CD4-positive, alpha-beta memory T cell (primary cell): ENCODE measurements at regions not wholly inside any gene's neighbourhood (a gene's known extent, or its start where the extent isn't known, plus 50 kb on each side); places are given as distances from the start of the nearest gene placed in this dataset.
"Not testable (repeated sequence)": the region's sequence is repeated elsewhere in the genome, so short reads cannot be mapped to it uniquely, and the experiment has no call there.

Experiments used
- CTCF ChIA-PET: fragments of 350-600 bp; sonication (Branson Sonifier 250); formaldehyde crosslinking; loops from one replicate; lab custom pipeline; 2021; ENCODE audit warnings: inconsistent platforms; ENCODE audit not compliant: partially characterized antibody; lab: Charles Lee
- POLR2A ChIA-PET: fragments of 350-600 bp; sonication (Branson Sonifier 250); formaldehyde crosslinking; loops from one replicate; lab custom pipeline; 2021; ENCODE audit not compliant: partially characterized antibody; lab: Charles Lee
- DNase-seq, 5 donors: peaks; one replicate each; pipeline versions ENCODE4 v3.0.0 to v3.0.0-alpha.2; 2020 to 2022; ENCODE audit warnings: mixed read lengths in 1 of 5
- H3K27ac ChIP-seq: one replicate; pipeline ENCODE4 v1.7.0; 2013; ENCODE audit warnings: low read depth, low read length
- H3K27me3 ChIP-seq: 2 replicates; pipeline ENCODE4 v1.7.0; 2013; ENCODE audit warnings: mild to moderate bottlenecking, low read length, moderate library complexity; ENCODE audit not compliant: insufficient read depth
- H3K36me3 ChIP-seq: 2 replicates; pipeline ENCODE4 v1.7.0; 2013; ENCODE audit warnings: mild to moderate bottlenecking, low read length, moderate library complexity; ENCODE audit not compliant: insufficient read depth
- H3K4me1 ChIP-seq: 2 replicates; pipeline ENCODE4 v1.7.0; 2013; ENCODE audit warnings: mild to moderate bottlenecking, low read length, moderate library complexity; ENCODE audit not compliant: insufficient read depth
- H3K4me3 ChIP-seq, 2 donors: one replicate each; pipeline ENCODE4 v1.7.0; 2013; ENCODE audit warnings: low read length in 2 of 2, mild to moderate bottlenecking in 1 of 2
- H3K9me3 ChIP-seq, 2 donors: one replicate each; pipeline ENCODE4 v1.7.0; 2013; ENCODE audit warnings: low read length in 2 of 2, control low read depth in 1 of 2; ENCODE audit not compliant: control insufficient read depth in 1 of 2
- H3K27ac Mint-ChIP-seq, 7 donors: one replicate each; pipeline ENCODE4 v1.8.0; 2020 to 2021; ENCODE audit warnings: mixed read lengths in 7 of 7, mild to moderate bottlenecking in 6 of 7, inconsistent platforms in 3 of 7, moderate library complexity in 3 of 7
- H3K27me3 Mint-ChIP-seq, 2 donors: one replicate each; pipeline ENCODE4 v1.8.0; 2020 to 2021; ENCODE audit warnings: mixed read lengths in 2 of 2
- H3K36me3 Mint-ChIP-seq, 2 donors: one replicate each; pipeline ENCODE4 v1.8.0; 2020 to 2021; ENCODE audit warnings: mixed read lengths in 2 of 2, inconsistent platforms in 1 of 2, mild to moderate bottlenecking in 1 of 2
- H3K4me1 Mint-ChIP-seq, 4 donors: one replicate each; pipeline ENCODE4 v1.8.0; 2020 to 2021; ENCODE audit warnings: mixed read lengths in 4 of 4, mild to moderate bottlenecking in 1 of 4
- H3K4me3 Mint-ChIP-seq, 8 donors: one replicate each; pipeline ENCODE4 v1.8.0; 2020 to 2021; ENCODE audit warnings: mixed read lengths in 8 of 8, mild to moderate bottlenecking in 7 of 8, moderate library complexity in 6 of 8, inconsistent platforms in 3 of 8
- H3K9me3 Mint-ChIP-seq, 8 donors: one replicate each; pipeline ENCODE4 v1.8.0; 2020 to 2021; ENCODE audit warnings: mixed read lengths in 8 of 8, mild to moderate bottlenecking in 5 of 8, inconsistent platforms in 3 of 8, moderate library complexity in 1 of 8
- intact Hi-C: fragments of 100-400 bp; cut with micrococcal nuclease; formaldehyde crosslinking; loops from one replicate; pipeline ENCODE4 v1.15.1; 2023

DNA sequence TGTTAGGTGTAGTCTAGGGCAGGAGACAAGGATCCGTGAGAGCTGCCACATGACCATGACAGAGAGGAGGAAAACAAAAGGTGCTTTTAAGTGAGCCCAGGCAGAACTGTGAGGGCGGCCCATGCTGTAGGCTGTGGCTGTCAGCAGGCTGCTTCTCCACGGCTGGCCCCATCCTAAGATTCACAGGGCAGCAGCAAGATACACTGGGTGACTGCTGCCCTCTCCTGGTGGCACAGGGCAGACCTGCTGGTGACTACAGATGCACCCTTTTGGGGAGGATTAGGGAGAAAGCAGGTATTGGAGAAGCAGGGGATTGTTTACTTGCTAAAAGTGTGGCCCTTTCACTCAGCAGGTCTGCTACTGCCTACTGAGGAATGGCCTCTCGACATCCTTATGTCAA is 112.2 kb upstream of the CCZ1B start:
- H3K36me3 Mint-ChIP-seq, POLR2A ChIA-PET: not testable (repeated sequence)
- DNase-seq: peak in 2 of 5 donors; percentile 6 to 12

DNA sequence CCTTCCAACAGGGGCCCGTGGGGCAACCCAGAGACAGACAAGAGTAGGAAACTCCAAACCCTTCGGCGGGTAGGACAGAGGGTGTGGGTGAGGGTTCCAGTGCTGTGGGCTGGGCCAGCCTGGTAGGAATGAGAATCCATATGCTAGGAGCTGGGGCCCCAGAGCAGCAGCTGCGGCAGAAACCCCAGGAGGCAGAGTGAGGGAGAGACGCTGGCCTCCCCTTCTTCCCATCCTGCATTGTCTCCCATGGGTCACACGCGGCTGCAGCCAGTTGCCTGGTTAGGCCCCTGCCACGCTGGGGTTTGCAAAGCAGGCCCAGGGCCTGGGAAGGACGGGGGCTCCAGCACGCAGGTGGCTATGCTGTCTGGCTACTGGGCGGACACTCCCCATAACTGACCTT is 113.1 kb upstream of the CCZ1B start:
- intact Hi-C loops: loop anchor here (10.0 kb wide), 1 partner anchor 614 kb away; no protein-coding TSS in a partner anchor
- H3K9me3 Mint-ChIP-seq, H3K27me3 Mint-ChIP-seq, H3K27me3 ChIP-seq, H3K4me3 ChIP-seq, H3K9me3 ChIP-seq, H3K36me3 ChIP-seq, H3K27ac Mint-ChIP-seq, H3K27ac ChIP-seq, DNase-seq, H3K36me3 Mint-ChIP-seq, H3K4me1 ChIP-seq, H3K4me1 Mint-ChIP-seq, H3K4me3 Mint-ChIP-seq, POLR2A ChIA-PET, CTCF ChIA-PET: not testable (repeated sequence)

More for the DNA sequence above, 112.2 kb upstream of the CCZ1B start:
- CTCF ChIA-PET: interaction anchor here (0.9 kb wide), 1 partner anchor 423 kb away, joined by 3 read pairs; no protein-coding TSS in a partner anchor
- H3K9me3 Mint-ChIP-seq, H3K4me3 ChIP-seq, H3K9me3 ChIP-seq, H3K4me1 Mint-ChIP-seq, H3K4me1 ChIP-seq, H3K27me3 ChIP-seq, H3K27ac ChIP-seq, H3K4me3 Mint-ChIP-seq, H3K27me3 Mint-ChIP-seq, H3K36me3 ChIP-seq: not testable (repeated sequence)
- peak overlapping the region in 1 of 7 donors; percentile 6 for H3K27ac Mint-ChIP-seq
- intact Hi-C loops: loop anchor here (10.0 kb wide), 1 partner anchor 613 kb away; no protein-coding TSS in a partner anchor

DNA sequence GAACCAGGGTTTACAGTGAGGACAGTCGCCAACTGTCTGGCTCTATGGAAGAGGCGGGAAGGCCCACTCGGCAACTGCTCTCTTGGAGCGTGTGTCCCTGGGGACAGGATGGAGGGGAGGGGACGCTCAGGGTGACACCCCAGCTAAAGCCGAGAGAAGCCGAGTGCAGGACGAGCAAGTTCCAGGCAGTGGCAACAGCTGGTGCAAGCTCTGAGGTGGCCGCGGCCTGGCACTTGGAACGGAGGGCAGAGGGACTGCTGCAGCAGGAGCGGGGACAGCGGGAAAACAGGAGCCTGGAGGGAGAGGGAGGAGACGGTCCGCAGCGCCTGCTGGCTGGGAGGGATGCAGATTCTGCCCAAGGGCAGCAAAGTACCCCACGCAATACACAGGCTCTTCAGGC is 113.8 kb upstream of the CCZ1B start:
- CTCF ChIA-PET, DNase-seq, H3K4me3 ChIP-seq, H3K27me3 ChIP-seq, H3K36me3 Mint-ChIP-seq, POLR2A ChIA-PET, H3K27ac ChIP-seq, H3K4me1 Mint-ChIP-seq, H3K4me3 Mint-ChIP-seq, H3K27me3 Mint-ChIP-seq, H3K4me1 ChIP-seq, H3K9me3 ChIP-seq, H3K9me3 Mint-ChIP-seq, H3K27ac Mint-ChIP-seq, H3K36me3 ChIP-seq: not testable (repeated sequence)
- intact Hi-C loops: loop anchor here (10.0 kb wide), 1 partner anchor 615 kb away; no protein-coding TSS in a partner anchor

DNA sequence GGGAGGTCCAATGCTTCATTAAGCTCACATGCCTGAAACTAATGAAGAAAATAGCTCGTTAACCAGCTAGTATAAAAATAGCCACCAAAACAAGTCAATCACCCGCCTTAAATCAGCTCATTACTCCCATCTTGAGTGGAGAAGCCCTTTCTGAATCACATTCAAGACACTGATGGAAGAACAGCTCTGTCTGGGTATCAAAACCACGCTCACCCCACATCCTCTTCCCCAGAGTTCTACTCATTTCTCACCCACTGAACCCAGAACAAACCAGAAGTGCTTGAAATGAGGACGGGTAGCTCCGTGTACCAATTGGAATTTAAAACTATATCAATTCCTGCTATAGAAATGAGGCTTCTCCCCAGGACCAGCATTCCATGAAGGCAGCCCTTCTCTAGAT is 120.8 kb upstream of the CCZ1B start:
- peaks cover 4 to 11% of the 10 kb centered on the region in 2 donors for H3K27me3 Mint-ChIP-seq
- H3K27ac Mint-ChIP-seq, H3K9me3 Mint-ChIP-seq, H3K4me3 ChIP-seq, H3K27me3 ChIP-seq, H3K9me3 ChIP-seq, H3K27ac ChIP-seq, H3K36me3 Mint-ChIP-seq, CTCF ChIA-PET, H3K4me1 ChIP-seq, H3K4me1 Mint-ChIP-seq, H3K4me3 Mint-ChIP-seq, POLR2A ChIA-PET, H3K36me3 ChIP-seq, DNase-seq, intact Hi-C loops: not testable (repeated sequence)

DNA sequence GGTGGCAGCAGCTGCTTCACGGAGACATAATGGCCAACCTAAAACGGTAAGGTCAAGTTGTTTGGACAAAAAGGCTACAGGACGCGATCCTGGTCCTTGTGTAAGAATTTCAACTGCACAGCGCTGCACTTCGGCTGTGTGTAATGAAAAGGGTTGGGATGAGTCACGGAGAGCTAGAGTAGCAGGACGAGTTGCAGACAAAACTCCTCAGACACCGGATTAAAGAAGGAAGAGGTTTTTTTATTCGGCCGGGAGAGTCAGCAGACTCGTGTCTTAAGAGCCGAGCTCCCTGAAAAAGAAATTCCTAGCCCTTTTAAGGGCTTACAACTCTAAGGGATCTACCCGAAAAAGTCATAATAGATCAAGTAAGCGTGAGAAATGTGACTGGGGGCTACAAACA is 124.2 kb upstream of the CCZ1B start:
- peaks cover 7 to 11% of the 10 kb centered on the region in 2 donors for H3K27me3 Mint-ChIP-seq
- DNase-seq, H3K9me3 Mint-ChIP-seq, H3K4me1 ChIP-seq, H3K27me3 ChIP-seq, CTCF ChIA-PET, H3K9me3 ChIP-seq, H3K4me3 ChIP-seq, H3K36me3 ChIP-seq, H3K27ac Mint-ChIP-seq, H3K4me1 Mint-ChIP-seq, H3K36me3 Mint-ChIP-seq, H3K27ac ChIP-seq, H3K4me3 Mint-ChIP-seq, POLR2A ChIA-PET: not testable (repeated sequence)
- intact Hi-C loops: loop anchor here (5.0 kb wide), 1 partner anchor 152 kb away; no protein-coding TSS in a partner anchor

DNA sequence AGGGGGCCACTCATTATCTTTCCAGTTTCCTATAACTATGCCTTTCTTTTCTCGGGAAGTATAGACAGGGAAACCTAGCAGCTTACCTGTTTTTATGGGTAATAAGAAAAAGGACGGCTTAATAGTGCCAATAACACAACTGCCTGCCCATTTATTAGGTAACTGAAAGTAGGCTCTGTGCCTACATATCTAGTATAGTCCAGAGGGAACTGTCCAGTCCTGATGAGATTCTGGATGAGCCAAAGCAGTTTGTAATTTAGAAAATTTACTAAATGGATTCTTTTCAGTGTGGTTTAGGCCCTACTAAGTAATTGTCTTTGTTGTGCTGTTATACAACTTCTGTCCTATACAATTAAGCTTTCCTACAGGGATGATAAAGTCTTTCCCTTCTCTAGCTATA is 125.5 kb upstream of the CCZ1B start:
- H3K27ac Mint-ChIP-seq, H3K4me1 ChIP-seq, DNase-seq, H3K27me3 ChIP-seq, H3K27ac ChIP-seq, H3K4me3 ChIP-seq, H3K36me3 ChIP-seq, H3K9me3 ChIP-seq, H3K4me1 Mint-ChIP-seq, POLR2A ChIA-PET, H3K4me3 Mint-ChIP-seq, H3K9me3 Mint-ChIP-seq, H3K36me3 Mint-ChIP-seq, H3K27me3 Mint-ChIP-seq, CTCF ChIA-PET: not testable (repeated sequence)
- intact Hi-C loops: loop anchor here (5.0 kb wide), 1 partner anchor 151 kb away; no protein-coding TSS in a partner anchor

DNA sequence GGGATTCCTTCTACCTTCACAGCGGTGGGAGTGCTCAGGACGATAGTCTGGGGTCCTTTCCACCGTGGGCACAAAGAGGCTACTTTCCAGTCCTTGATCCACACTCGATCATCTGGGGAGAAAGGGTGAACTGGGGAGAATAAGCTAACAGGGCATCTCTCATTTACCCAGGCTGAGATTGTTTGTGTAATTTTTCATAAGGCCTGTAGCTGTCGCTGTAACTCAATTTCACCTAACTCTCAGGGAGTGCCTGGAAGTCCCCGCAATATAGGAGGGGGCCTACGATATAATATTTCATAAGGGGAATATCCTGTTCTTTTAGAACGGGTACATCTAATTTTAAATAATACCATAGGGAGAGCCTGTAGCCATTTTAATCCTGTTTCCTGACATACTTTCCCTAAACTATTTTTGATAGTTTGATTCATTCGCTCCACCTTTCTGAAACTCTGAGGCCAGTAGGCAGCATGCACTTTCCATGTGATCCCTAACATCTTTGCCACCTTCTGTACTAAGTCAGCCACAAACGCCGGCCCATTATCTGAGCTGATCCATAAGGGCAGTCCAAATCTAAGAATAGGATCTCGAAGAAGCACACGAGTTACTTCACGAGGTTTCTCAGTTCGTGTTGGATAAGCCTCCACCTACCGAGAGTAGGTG is 127.2 kb upstream of the CCZ1B start:
- H3K27me3 Mint-ChIP-seq, H3K27ac ChIP-seq, H3K36me3 ChIP-seq, H3K9me3 Mint-ChIP-seq, H3K9me3 ChIP-seq, H3K4me3 ChIP-seq, H3K27me3 ChIP-seq, H3K36me3 Mint-ChIP-seq, CTCF ChIA-PET, H3K4me1 Mint-ChIP-seq, H3K4me1 ChIP-seq, POLR2A ChIA-PET, H3K4me3 Mint-ChIP-seq: not testable (repeated sequence)
- intact Hi-C loops: loop anchor here (5.0 kb wide), 1 partner anchor 149 kb away; no protein-coding TSS in a partner anchor
- H3K27ac Mint-ChIP-seq: peak overlapping the region in 1 of 7 donors; percentile 24
- DNase-seq: peak in 2 of 5 donors; percentile 8 to 16
